K562 (cell line): ENCODE measurements at regions not wholly inside any gene's neighbourhood (a gene's known extent, or its start where the extent isn't known, plus 50 kb on each side); places are given as distances from the start of the nearest gene placed in this dataset.

Experiments used
- CBFB ChIP-seq: sonication (generic); formaldehyde crosslinking; IDR thresholded peaks from 2 replicates; pipeline ENCODE4 v1.4.0; 2020; ENCODE audit warnings: mild to moderate bottlenecking, missing genetic modification reagents
- CHD1 ChIP-seq: fragments of 200-600 bp; sonication (generic); IDR thresholded peaks from one replicate; pipeline ENCODE4 v1.6.1; 2012; ENCODE audit warnings: mild to moderate bottlenecking, moderate library complexity, low read length, inconsistent platforms
- GABPB2 ChIP-seq: fragments of 250-450 bp; sonication (Bioruptor Pico); conservative IDR thresholded peaks from 2 replicates; pipeline ENCODE4 v1.5.1; 2021; ENCODE audit warnings: mild to moderate bottlenecking
- HDAC3 ChIP-seq: fragments of 450-650 bp; IDR thresholded peaks from 2 replicates; pipeline ENCODE4 v1.6.1; 2018; ENCODE audit warnings: borderline replicate concordance, mild to moderate bottlenecking, moderate library complexity; ENCODE audit not compliant: partially characterized antibody
- MAFF ChIP-seq: IDR thresholded peaks from 2 replicates; pipeline ENCODE4 v1.6.1; 2012; ENCODE audit warnings: low read length, improper control_type of control experiment
- NR4A1 ChIP-seq, 2 experiments: fragments of 250-450 bp in 1 of 2; fragments of 450-650 bp in 1 of 2; sonication (Bioruptor Pico) in 1 of 2; IDR thresholded peaks; 2 replicates each; pipeline versions ENCODE4 v1.4.0 to v1.6.1; 2016 to 2020; ENCODE audit warnings: mild to moderate bottlenecking in 2 of 2, missing compliant biosample characterization in 1 of 2, missing genetic modification characterization in 1 of 2, moderate library complexity in 1 of 2
- RAD21 ChIP-seq, 2 experiments: fragments of 250-450 bp in 1 of 2; fragments of 450-650 bp in 1 of 2; sonication (Bioruptor Pico) in 1 of 2; formaldehyde crosslinking in 1 of 2; IDR thresholded peaks in 1 of 2; conservative IDR thresholded peaks in 1 of 2; 2 replicates each; pipeline versions ENCODE4 v1.4.0 to v1.8.0; 2020 to 2022; ENCODE audit warnings: mild to moderate bottlenecking in 2 of 2, moderate library complexity in 1 of 2
- ZC3H11A ChIP-seq: IDR thresholded peaks from 2 replicates; pipeline ENCODE4 v1.6.1; 2012; ENCODE audit warnings: low read depth, low read length, improper control_type of control experiment
- ZNF232 ChIP-seq: sonication (generic); formaldehyde crosslinking; IDR thresholded peaks from 2 replicates; pipeline ENCODE4 v1.8.0; 2022; ENCODE audit warnings: mild to moderate bottlenecking, missing genetic modification reagents
- TF ChIP-seq, protein P1 (sequence below): sonication (generic); formaldehyde crosslinking; IDR thresholded peaks from 2 replicates; pipeline ENCODE4 v1.8.1; 2023; ENCODE audit warnings: missing genetic modification reagents, mild to moderate bottlenecking, borderline replicate concordance
- TF ChIP-seq, protein P2 (sequence below): fragments of 450-650 bp; IDR thresholded peaks from 2 replicates; pipeline ENCODE4 v1.6.1; 2017; ENCODE audit warnings: antibody characterized with exemption, mild to moderate bottlenecking
- TF ChIP-seq, protein P3 (sequence below), 3 experiments: IDR thresholded peaks in 2 of 3; conservative IDR thresholded peaks in 1 of 3; 2 replicates each; pipeline ENCODE4 v1.5.1; 2011 to 2012; ENCODE audit warnings: low read length in 3 of 3, mild to moderate bottlenecking in 3 of 3, control low read depth in 2 of 3, improper control_type of control experiment in 1 of 3, inconsistent platforms in 1 of 3, low read depth in 1 of 3, mixed read lengths in 1 of 3, moderate library complexity in 1 of 3; ENCODE audit not compliant: insufficient read depth in 2 of 3
- TF ChIP-seq, protein P4 (sequence below): IDR thresholded peaks from 2 replicates; pipeline ENCODE4 v1.6.1; 2014; ENCODE audit warnings: antibody characterized with exemption
- TF ChIP-seq, protein P5 (sequence below): sonication (generic); formaldehyde crosslinking; IDR thresholded peaks from 2 replicates; pipeline ENCODE4 v1.9.0; 2022; ENCODE audit warnings: mild to moderate bottlenecking, missing genetic modification reagents

DNA sequence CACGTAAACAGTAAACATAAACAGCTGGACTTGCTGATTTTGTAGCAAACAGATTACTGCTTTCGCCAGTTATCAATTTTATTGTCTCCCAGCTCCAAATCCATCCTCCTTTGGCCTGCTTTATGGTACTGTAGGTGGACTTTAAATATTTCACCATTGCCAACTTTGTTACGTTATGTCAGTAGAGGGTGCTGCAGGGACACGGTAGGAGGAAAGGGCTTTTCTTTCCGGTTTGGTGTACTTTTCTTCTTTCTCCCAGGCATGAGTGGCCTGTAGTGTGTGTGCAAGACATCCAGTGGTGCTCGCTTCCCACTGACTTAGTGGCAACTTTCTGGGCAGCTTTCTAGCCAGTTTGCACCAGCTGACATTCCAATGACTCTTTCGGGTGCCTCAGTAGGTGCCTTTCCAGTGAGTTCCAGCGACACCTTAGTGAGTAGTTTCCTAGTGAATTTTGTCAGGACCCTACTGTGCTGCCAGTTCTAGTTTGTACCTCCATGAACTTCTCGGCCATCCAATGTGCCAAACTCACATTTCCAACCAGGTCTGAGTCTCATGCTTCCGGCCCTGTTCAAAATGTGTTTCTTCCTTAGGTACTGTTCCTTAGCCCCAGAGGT lies 267.6 kb upstream of the TENM4 start:
- TF ChIP-seq, protein P1, sequence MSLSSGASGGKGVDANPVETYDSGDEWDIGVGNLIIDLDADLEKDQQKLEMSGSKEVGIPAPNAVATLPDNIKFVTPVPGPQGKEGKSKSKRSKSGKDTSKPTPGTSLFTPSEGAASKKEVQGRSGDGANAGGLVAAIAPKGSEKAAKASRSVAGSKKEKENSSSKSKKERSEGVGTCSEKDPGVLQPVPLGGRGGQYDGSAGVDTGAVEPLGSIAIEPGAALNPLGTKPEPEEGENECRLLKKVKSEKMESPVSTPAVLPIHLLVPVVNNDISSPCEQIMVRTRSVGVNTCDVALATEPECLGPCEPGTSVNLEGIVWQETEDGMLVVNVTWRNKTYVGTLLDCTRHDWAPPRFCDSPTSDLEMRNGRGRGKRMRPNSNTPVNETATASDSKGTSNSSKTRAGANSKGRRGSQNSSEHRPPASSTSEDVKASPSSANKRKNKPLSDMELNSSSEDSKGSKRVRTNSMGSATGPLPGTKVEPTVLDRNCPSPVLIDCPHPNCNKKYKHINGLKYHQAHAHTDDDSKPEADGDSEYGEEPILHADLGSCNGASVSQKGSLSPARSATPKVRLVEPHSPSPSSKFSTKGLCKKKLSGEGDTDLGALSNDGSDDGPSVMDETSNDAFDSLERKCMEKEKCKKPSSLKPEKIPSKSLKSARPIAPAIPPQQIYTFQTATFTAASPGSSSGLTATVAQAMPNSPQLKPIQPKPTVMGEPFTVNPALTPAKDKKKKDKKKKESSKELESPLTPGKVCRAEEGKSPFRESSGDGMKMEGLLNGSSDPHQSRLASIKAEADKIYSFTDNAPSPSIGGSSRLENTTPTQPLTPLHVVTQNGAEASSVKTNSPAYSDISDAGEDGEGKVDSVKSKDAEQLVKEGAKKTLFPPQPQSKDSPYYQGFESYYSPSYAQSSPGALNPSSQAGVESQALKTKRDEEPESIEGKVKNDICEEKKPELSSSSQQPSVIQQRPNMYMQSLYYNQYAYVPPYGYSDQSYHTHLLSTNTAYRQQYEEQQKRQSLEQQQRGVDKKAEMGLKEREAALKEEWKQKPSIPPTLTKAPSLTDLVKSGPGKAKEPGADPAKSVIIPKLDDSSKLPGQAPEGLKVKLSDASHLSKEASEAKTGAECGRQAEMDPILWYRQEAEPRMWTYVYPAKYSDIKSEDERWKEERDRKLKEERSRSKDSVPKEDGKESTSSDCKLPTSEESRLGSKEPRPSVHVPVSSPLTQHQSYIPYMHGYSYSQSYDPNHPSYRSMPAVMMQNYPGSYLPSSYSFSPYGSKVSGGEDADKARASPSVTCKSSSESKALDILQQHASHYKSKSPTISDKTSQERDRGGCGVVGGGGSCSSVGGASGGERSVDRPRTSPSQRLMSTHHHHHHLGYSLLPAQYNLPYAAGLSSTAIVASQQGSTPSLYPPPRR (CRISPR knock-in tag): no peak
- TF ChIP-seq MAFF (no peak), CHD1 (no peak), ZNF232 (CRISPR knock-in tag) (no peak), CBFB (CRISPR knock-in tag) (no peak), RAD21 (CRISPR knock-in tag; conservative IDR thresholded peaks at IDR 0.05 in 1 of 2, IDR thresholded peaks at IDR 0.05 in 1 of 2) (peak; percentile 30 to 41; a peak in 3 of 4 replicates), NR4A1 (CRISPR knock-in tag; IDR thresholded peaks at IDR 0.05) (no peak), NR4A1 (tag; IDR thresholded peaks at IDR 0.05) (no peak), GABPB2 (CRISPR knock-in tag) (no peak), ZC3H11A (no peak), HDAC3 (no peak)
- TF ChIP-seq, protein P2, sequence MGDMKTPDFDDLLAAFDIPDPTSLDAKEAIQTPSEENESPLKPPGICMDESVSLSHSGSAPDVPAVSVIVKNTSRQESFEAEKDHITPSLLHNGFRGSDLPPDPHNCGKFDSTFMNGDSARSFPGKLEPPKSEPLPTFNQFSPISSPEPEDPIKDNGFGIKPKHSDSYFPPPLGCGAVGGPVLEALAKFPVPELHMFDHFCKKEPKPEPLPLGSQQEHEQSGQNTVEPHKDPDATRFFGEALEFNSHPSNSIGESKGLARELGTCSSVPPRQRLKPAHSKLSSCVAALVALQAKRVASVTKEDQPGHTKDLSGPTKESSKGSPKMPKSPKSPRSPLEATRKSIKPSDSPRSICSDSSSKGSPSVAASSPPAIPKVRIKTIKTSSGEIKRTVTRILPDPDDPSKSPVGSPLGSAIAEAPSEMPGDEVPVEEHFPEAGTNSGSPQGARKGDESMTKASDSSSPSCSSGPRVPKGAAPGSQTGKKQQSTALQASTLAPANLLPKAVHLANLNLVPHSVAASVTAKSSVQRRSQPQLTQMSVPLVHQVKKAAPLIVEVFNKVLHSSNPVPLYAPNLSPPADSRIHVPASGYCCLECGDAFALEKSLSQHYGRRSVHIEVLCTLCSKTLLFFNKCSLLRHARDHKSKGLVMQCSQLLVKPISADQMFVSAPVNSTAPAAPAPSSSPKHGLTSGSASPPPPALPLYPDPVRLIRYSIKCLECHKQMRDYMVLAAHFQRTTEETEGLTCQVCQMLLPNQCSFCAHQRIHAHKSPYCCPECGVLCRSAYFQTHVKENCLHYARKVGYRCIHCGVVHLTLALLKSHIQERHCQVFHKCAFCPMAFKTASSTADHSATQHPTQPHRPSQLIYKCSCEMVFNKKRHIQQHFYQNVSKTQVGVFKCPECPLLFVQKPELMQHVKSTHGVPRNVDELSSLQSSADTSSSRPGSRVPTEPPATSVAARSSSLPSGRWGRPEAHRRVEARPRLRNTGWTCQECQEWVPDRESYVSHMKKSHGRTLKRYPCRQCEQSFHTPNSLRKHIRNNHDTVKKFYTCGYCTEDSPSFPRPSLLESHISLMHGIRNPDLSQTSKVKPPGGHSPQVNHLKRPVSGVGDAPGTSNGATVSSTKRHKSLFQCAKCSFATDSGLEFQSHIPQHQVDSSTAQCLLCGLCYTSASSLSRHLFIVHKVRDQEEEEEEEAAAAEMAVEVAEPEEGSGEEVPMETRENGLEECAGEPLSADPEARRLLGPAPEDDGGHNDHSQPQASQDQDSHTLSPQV: no peak
- TF ChIP-seq, protein P3, sequence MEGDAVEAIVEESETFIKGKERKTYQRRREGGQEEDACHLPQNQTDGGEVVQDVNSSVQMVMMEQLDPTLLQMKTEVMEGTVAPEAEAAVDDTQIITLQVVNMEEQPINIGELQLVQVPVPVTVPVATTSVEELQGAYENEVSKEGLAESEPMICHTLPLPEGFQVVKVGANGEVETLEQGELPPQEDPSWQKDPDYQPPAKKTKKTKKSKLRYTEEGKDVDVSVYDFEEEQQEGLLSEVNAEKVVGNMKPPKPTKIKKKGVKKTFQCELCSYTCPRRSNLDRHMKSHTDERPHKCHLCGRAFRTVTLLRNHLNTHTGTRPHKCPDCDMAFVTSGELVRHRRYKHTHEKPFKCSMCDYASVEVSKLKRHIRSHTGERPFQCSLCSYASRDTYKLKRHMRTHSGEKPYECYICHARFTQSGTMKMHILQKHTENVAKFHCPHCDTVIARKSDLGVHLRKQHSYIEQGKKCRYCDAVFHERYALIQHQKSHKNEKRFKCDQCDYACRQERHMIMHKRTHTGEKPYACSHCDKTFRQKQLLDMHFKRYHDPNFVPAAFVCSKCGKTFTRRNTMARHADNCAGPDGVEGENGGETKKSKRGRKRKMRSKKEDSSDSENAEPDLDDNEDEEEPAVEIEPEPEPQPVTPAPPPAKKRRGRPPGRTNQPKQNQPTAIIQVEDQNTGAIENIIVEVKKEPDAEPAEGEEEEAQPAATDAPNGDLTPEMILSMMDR (IDR thresholded peaks at IDR 0.05 in 2 of 3, conservative IDR thresholded peaks at IDR 0.05 in 1 of 3; ENCODE audit: insufficient read depth in 2 of 3, low read depth in 1 of 3, low read length in 3 of 3): peak in 2 of 3 experiments; percentile 21 to 22; a peak in 1 of 6 replicates
- TF ChIP-seq, protein P4, sequence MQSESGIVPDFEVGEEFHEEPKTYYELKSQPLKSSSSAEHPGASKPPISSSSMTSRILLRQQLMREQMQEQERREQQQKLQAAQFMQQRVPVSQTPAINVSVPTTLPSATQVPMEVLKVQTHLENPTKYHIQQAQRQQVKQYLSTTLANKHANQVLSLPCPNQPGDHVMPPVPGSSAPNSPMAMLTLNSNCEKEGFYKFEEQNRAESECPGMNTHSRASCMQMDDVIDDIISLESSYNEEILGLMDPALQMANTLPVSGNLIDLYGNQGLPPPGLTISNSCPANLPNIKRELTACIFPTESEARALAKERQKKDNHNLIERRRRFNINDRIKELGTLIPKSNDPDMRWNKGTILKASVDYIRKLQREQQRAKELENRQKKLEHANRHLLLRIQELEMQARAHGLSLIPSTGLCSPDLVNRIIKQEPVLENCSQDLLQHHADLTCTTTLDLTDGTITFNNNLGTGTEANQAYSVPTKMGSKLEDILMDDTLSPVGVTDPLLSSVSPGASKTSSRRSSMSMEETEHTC: no peak
- TF ChIP-seq, protein P5, sequence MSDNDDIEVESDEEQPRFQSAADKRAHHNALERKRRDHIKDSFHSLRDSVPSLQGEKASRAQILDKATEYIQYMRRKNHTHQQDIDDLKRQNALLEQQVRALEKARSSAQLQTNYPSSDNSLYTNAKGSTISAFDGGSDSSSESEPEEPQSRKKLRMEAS: no peak
